CD4-positive, alpha-beta T cell (primary cell): ENCODE measurements at regions not wholly inside any gene's neighbourhood (a gene's known extent, or its start where the extent isn't known, plus 50 kb on each side); places are given as distances from the start of the nearest gene placed in this dataset.

Experiments
- ATAC-seq: fragments of 200-7000 bp; cut with Tn5 transposase; one replicate; pipeline ENCODE4 v1.10.0; 2022; ENCODE audit warnings: mild to moderate bottlenecking; ENCODE audit not compliant: poor library complexity
- CTCF ChIA-PET: fragments of 350-600 bp; sonication (Branson Sonifier 250); formaldehyde crosslinking; loops from one replicate; lab custom pipeline; 2021; ENCODE audit warnings: antibody characterized with exemption, inconsistent platforms; lab: Charles Lee
- POLR2A ChIA-PET: fragments of 350-600 bp; sonication (Branson Sonifier 250); formaldehyde crosslinking; loops from one replicate; lab custom pipeline; 2021; ENCODE audit warnings: antibody characterized with exemption, inconsistent platforms; lab: Charles Lee
- DNase-seq, 14 experiments: peaks; one replicate each; pipeline ENCODE4 v3.0.0-alpha.2; 2013 to 2020; ENCODE audit warnings: mixed read lengths in 2 of 14
- H3K27ac ChIP-seq, 2 donors: one replicate each; pipeline versions ENCODE4 v1.5.1 to v1.7.0; 2013; ENCODE audit warnings: low read length in 2 of 2, low read depth in 1 of 2, mild to moderate bottlenecking in 1 of 2
- H3K27me3 ChIP-seq, 2 experiments: 1 replicate in 1 of 2; 2 replicates in 1 of 2; pipeline versions ENCODE4 v1.6.1 to v1.7.0; 2013; ENCODE audit warnings: low read length in 2 of 2, control low read depth in 1 of 2, mild to moderate bottlenecking in 1 of 2, moderate library complexity in 1 of 2; ENCODE audit not compliant: insufficient read depth in 2 of 2, control insufficient read depth in 1 of 2
- H3K36me3 ChIP-seq: one replicate; pipeline ENCODE4 v1.6.1; 2013; ENCODE audit warnings: low read length, control low read depth; ENCODE audit not compliant: insufficient read depth
- H3K4me1 ChIP-seq: one replicate; pipeline ENCODE4 v1.6.1; 2013; ENCODE audit warnings: low read length, control low read depth; ENCODE audit not compliant: insufficient read depth
- H3K4me3 ChIP-seq: one replicate; pipeline ENCODE4 v1.5.1; 2013; ENCODE audit warnings: mild to moderate bottlenecking, low read length, moderate library complexity
- H3K9me3 ChIP-seq, 2 experiments: 1 replicate in 1 of 2; 2 replicates in 1 of 2; pipeline versions ENCODE4 v1.6.1 to v1.7.0; 2013; ENCODE audit warnings: low read length in 2 of 2, mild to moderate bottlenecking in 2 of 2, control low read depth in 1 of 2, moderate library complexity in 1 of 2; ENCODE audit not compliant: control insufficient read depth in 1 of 2, insufficient read depth in 1 of 2
- H3K27ac Mint-ChIP-seq: one replicate; pipeline ENCODE4 v1.8.0; 2020; ENCODE audit warnings: mixed read lengths
- H3K27me3 Mint-ChIP-seq: one replicate; pipeline ENCODE4 v1.8.0; 2021; ENCODE audit warnings: mixed read lengths
- H3K36me3 Mint-ChIP-seq: one replicate; pipeline ENCODE4 v1.8.0; 2021; ENCODE audit warnings: low read depth, mixed read lengths
- H3K4me1 Mint-ChIP-seq: one replicate; pipeline ENCODE4 v1.8.0; 2021; ENCODE audit warnings: low read depth, mixed read lengths
- H3K4me3 Mint-ChIP-seq: one replicate; pipeline ENCODE4 v1.8.0; 2020; ENCODE audit warnings: mild to moderate bottlenecking, mixed read lengths
- H3K9me3 Mint-ChIP-seq: one replicate; pipeline ENCODE4 v1.8.0; 2020; ENCODE audit warnings: mixed read lengths
- CTCF ChIP-seq: fragments of 200-600 bp; IDR thresholded peaks from one replicate; pipeline ENCODE4 v1.8.0; 2022; ENCODE audit warnings: antibody characterized with exemption, mild to moderate bottlenecking
- intact Hi-C, 2 experiments: fragments of 100-400 bp; cut with DNase I in 1 of 2; cut with micrococcal nuclease in 1 of 2; formaldehyde crosslinking; loops; one replicate each; pipeline versions ENCODE4 v1.15.1 to v1.9.0; 2023 to 2025; cut with DNase I, micrococcal nuclease

- no peaks in the 10 kb centered on the region for H3K27me3 Mint-ChIP-seq
- Histone ChIP-seq H3K9me3 (no peaks in the 10 kb centered on the region), H3K27me3 (peaks cover 0 to 3% of the 10 kb centered on the region in 2 experiments), H3K36me3 (no peaks in the 10 kb centered on the region), H3K4me3 (no peak overlapping the region), H3K4me1 (no peaks in the 10 kb centered on the region), H3K27ac (no peak overlapping the region)
- POLR2A ChIA-PET = no interaction called here
- no peak overlapping the region for H3K4me3 Mint-ChIP-seq
- no peak for TF ChIP-seq CTCF
- H3K9me3 Mint-ChIP-seq = no peaks in the 10 kb centered on the region
- no peak overlapping the region for H3K27ac Mint-ChIP-seq
- CTCF ChIA-PET = no interaction called here
- H3K36me3 Mint-ChIP-seq = no peaks in the 10 kb centered on the region
- no peak for DNase-seq
- intact Hi-C loops = no loop called here
- no peak for ATAC-seq
- no peaks in the 10 kb centered on the region for H3K4me1 Mint-ChIP-seq
Measured at GRCh38 chr11:70859180-70859579, 393.2 kb downstream of the SHANK2 start.

GRCh38 chr11:70860888-70861287 lies 391.5 kb downstream of the SHANK2 start:
- no peak for TF ChIP-seq CTCF
- Mint-ChIP-seq H3K27me3 (no peaks in the 10 kb centered on the region), H3K36me3 (no peaks in the 10 kb centered on the region), H3K4me1 (no peaks in the 10 kb centered on the region), H3K27ac (no peak overlapping the region), H3K9me3 (no peaks in the 10 kb centered on the region), H3K4me3 (no peak overlapping the region)
- Histone ChIP-seq H3K4me3 (no peak overlapping the region), H3K9me3 (no peaks in the 10 kb centered on the region), H3K36me3 (no peaks in the 10 kb centered on the region), H3K27ac (no peak overlapping the region), H3K4me1 (no peaks in the 10 kb centered on the region), H3K27me3 (no peaks in the 10 kb centered on the region)
- ATAC-seq (no peak), DNase-seq (no peak)
- POLR2A ChIA-PET = no interaction called here
- intact Hi-C loops = no loop called here
- CTCF ChIA-PET = no interaction called here

- no peaks in the 10 kb centered on the region for H3K4me1 Mint-ChIP-seq
- Histone ChIP-seq H3K27me3 (no peaks in the 10 kb centered on the region), H3K27ac (no peak overlapping the region), H3K9me3 (no peaks in the 10 kb centered on the region), H3K36me3 (no peaks in the 10 kb centered on the region), H3K4me1 (no peaks in the 10 kb centered on the region), H3K4me3 (no peak overlapping the region)
- POLR2A ChIA-PET = no interaction called here
- TF ChIP-seq CTCF = no peak
- no peak overlapping the region for H3K4me3 Mint-ChIP-seq
- no peaks in the 10 kb centered on the region for H3K27me3 Mint-ChIP-seq
- ATAC-seq (no peak), DNase-seq (no peak)
- intact Hi-C loops = no loop called here
- CTCF ChIA-PET = no interaction called here
- H3K27ac Mint-ChIP-seq = no peak overlapping the region
- no peaks in the 10 kb centered on the region for H3K36me3 Mint-ChIP-seq
- no peaks in the 10 kb centered on the region for H3K9me3 Mint-ChIP-seq
Measured at GRCh38 chr11:70861559-70861958, 390.8 kb downstream of the SHANK2 start.
